Stimulated activated CD4-positive, alpha-beta T cell treated with anti-CD3 and anti-CD28 coated beads, Interleukin-4, amount 100 ng/mL, for 24 hours (primary cell): ENCODE measurements at regions not wholly inside any gene's neighbourhood (a gene's known extent, or its start where the extent isn't known, plus 50 kb on each side); places are given as distances from the start of the nearest gene placed in this dataset.
"Not testable (repeated sequence)": the region's sequence is repeated elsewhere in the genome, so short reads cannot be mapped to it uniquely, and the experiment has no call there.

Source experiments
- DNase-seq: peaks from one replicate; pipeline ENCODE4 v3.0.0-alpha.2; 2020

DNA sequence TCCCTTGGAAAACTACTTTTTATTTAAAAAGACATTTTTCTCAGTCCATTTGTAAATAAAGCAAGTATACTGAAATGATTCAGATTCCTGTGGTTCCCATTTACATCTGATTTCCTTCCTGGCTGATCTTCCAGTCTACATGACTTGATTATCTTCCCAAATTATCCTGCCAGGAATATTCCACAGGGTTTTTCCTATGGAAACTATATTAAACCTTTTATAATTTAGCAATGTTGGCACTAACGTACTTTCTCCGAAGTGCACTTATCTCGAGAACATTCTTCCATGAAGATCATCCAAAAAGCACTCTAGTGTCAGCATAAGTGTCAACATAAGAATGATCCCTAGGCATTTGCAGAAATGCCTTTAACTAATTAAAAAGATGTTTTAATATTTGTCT is 347.7 kb upstream of the KIF2B start:
- no peak for DNase-seq

DNA sequence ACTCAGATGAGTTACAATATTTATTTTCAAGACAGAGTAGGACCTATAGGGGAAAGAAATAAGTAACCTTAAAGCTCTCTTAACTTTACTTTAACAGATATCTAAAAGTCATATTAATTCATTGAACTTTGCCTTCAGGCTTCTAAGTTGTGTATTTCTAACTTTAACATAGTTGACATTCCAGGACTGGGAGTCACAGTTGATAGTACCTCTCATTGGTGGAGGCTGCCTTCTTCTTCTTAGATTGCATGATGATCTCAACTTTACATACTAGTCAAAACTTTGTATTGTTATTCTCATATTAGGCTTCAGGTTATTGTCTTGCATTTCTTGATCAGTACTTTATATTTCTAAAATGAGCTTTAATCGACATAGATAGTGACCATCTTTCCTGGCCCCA is 350.1 kb upstream of the KIF2B start:
- no peak for DNase-seq

DNA sequence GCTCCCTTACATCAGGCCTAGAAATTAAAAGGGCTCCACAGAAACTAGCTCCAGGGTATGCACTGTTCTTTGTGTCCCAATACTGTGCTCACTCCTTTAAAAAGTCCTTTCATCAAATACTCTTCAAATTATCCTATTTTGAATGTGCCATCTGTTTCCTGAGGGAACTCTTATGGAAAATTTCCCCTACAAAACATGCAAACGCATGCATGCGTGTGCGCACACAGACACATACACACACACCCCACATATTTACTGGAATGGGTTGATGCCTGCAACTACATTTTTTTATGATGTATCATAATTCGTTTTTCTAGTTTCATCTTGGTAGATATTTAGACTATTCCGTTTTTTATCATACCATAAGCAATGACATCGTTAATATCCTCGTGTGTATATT is 351.2 kb upstream of the KIF2B start:
- DNase-seq: no peak

DNA sequence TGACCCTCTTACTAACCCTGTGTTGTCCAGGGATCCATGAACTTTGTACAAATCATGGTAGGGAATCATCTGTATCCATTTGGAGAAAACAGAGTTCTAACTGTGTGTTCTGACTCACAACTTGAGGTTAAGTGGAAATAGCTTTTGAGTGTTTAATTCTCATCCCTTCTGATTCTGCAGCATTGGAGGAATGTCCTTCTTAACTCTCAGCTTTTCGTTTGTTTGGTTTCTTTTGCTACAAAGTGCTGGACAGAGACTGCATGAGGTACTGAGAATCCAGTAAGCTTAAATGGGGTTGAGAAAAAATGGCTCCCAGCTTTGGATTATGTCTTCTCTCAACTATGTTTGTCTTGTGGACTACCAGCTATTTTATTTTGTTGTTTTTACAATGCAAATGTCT is 352.1 kb upstream of the KIF2B start:
- DNase-seq: no peak

DNA sequence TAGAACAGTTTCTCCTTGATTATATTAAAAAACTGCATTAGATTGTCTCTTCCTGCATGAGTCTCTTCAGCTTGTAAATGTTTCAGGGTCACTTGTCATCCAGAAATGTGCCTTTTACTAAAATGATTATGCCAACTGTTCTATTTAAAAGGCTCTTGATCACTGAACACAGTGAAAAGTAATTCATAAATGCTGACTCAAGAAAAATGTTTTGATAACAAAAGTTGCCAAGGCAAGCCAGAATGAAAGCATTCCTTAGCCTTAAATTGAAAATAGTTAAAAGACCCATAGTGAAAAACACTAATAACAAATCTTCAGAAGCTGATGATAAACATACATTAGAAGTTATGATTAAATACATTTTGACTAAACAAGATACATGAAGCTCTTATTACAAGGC is 356.0 kb upstream of the KIF2B start:
- no peak for DNase-seq

DNA sequence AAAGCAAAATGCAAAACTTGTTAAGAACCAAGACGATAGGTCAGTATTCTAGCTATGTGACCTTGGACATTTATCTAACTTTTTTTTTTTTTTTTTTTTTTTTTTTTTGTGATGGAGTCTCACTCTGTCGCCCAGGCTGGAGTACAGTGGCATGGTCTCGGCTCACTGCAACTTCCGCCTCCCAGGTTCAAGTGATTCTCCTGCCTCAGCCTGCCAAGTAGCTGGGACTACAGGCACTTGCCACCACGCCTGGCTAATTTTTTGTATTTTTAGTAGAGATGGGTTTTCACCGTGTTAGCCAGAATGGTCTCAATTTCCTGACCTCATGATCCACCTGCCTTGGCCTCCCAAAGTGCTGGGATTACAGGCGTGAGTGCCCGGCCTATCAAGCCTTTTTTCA is 358.3 kb upstream of the KIF2B start:
- not testable (repeated sequence) for DNase-seq

DNA sequence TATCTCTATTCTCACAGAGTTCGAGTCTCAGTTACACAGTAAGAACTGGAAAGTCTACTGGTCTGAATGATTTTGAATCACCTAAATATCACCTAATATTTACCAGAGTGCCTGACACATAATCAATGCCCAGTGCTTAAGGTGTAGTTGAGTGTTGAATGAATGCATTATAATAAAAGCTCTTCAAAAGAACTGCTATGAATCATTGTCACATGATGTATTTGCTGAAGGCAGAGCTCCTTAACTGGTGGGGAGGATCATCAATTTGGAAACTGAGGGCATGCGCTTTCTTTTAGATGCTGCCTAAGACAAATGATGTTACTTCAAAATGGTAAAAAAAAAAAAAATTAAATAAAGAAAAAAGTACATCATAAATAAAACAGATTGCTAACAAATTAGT is 359.4 kb upstream of the KIF2B start:
- DNase-seq: no peak

DNA sequence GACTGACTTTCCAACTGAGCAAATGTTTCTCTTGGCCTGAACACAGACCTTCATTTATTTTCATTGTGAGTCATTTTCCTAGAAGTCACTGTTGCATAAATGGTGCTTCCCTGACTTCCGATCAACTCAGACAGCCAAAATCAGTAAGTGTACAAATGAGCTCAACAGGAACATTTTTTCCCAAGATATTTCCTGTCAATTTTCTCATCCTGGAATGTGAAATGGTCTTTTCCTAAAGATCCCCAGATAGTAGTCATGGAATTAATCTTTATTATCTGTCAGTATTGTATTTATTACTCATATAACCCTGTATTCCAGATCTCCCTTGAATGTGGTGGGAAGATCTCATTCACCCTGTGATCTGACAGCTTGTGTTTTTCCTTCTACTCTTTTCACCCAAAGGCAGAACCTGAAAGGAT is 360.3 kb upstream of the KIF2B start:
- DNase-seq: no peak

DNA sequence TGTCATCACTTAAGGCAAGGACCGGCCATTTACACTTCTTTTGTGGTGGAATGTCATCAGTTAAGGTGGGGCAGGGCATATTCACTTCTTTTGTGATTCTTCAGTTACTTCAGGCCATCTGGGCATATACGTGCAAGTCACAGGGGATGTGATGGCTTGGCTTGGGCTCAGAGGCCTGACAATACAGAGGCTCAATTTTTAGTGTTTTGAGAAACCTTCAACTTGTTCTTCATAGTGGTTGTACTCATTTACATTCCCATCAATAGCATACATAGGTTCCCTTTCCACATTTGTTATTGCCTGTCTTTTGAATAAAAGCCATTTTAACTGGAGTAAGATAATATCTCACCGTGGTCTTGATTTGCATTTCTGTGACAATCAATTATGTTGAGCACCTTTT is 366.8 kb upstream of the KIF2B start:
- DNase-seq: not testable (repeated sequence)

DNA sequence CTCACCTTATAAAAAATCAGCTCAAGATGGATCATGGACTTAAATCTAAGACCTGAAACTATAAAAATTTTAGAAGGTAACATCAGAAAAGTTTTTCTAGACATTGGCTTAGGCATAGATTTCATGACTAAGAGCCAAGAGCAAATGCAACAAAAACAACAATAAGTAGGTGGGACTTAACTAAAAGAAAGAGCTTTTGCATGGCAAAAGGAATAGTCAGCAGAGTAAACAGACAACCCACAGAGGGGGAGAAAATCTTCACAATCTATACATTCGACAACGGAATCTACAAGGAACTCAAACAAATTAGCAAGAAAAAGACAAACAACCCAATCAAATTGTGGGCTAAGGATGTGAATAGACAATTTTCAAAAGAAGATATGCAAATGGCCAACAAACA is 368.4 kb upstream of the KIF2B start:
- no peak for DNase-seq

DNA sequence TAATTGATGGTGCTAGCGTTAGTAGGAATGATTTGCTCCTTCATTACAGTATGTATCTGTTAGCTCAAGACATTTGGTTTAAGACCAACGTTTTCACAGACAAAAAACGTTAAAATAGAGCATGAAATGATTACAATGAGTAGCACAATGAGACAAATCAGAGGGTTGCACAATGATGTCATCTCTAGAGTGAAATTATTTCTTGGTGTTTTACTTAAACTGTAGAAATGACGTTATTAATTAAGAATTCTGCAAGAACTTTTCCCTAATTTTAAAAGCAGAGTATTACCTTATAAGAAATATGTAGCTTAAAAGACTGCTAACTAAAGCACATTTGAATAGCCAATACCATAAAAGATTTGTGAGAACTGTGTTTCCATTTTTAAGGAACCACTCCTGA is 373.4 kb upstream of the KIF2B start:
- no peak for DNase-seq

DNA sequence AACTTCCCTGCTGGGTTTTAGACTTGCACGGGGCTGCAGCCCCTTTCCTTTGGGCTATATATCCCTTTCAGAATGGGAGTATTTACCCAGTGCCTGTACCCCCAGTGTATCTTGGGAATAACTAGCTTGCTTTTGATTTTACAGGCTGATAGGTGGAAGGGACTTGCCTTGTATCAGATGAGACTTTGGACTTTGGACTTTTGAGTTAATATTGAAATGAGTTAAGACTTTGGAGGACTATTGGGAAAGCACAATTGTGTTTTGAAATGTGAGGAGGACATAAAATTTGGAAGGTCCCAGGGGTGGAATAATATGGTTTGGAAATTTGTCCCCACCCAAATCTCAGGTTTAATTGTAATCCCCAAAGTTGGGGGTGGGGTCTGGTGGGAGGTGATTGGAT is 393.8 kb upstream of the KIF2B start:
- no peak for DNase-seq

DNA sequence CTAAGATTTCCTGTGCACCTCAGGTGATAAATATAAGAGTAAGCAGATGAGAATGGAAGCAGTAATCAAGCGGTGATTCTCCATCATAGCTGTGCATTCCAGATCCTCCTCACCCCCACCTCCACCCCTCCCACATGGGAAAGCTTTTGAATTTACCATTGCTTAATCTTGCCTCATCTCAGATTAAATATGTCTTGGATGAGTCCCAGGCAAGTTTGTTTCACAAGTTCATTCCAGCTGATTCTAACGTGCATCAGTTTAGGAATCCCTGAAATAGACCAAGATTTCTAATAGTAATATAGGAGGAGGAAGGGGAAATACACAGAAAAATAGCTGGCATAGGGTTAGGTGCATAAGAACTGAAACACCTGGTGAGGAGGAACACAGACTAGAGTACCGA is 396.2 kb upstream of the KIF2B start:
- DNase-seq: no peak

DNA sequence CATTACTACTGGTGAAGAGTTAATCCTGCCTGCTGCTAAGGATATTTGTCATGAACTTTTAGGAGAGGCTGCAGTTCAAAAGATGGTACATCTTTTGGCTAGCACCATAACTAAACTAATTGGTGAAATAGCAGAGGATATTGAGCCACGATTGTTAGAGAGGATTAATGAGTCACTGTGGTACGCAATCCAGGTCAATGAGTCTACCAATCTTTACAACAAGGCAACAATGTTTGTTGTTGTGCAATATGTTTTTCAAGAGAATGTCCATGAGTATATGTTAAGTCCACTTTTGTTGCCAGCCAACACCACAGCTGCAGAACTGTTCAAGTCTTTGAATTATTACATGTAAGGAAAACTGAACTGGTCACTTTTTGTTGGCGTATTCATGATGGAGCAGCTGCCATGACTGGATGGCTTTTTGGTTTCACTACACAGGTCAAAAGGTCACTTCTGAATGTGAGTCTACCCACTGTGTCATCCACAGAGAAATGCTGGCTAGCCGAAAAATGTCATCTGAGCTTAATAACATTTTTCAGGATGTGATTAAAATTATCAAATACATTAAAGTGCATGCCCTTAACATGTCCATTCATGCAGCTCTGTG is 402.6 kb upstream of the KIF2B start:
- DNase-seq: no peak

DNA sequence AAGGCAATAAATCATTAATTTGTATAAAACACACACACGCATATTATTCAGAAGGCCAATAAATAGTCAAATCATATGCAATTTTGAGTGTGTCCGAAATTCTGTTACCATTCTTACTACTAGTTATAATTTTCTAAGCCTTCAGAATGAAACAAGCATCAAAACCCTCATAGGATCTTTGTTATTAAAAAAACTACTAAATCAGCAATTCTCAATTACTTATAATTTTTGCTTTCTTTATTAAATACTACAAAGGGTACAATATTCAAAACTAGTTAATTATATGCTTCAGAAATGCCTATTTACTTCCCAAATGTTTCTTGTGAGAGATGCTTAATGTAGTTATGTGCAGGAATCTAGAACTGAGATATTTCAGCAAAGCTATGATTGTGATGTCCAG is 413.1 kb upstream of the KIF2B start:
- DNase-seq: no peak

DNA sequence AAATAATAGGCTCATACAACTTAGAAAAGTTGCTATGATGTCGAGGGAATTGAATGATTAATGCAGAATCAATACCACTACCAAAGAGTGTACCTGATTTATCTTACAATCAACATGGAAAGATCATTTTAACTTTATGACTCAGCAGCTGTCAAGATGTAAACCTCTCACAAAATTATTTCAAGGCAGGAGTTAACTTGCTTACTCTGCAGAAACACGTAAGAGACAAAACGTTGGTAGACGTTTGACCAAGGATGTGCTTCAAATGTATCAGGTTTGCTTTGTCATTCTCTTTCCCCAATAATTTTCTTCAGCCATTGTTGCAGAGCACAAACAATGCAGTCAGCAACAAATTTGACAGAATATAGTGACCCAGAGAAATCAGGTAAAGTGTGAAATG is 415.8 kb upstream of the KIF2B start:
- no peak for DNase-seq

DNA sequence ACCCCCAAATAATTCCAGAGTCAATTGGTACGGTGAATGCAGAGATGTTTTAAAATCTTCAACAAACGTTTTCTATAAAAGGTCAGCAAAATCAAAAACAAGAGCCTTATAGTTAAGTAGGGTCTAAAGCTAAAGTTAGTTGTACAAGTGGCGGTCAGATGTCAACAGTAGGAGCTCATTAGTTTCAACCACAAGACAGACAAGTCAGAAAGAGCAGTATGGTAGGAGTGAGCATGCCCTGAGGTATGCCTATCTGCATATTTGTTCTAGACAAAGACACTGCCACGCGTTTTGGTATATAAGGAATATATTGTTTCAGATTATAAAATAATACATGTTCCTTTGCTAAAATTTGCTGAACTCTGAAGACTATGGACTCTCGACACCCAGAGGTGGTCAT is 431.5 kb upstream of the KIF2B start:
- DNase-seq: no peak

DNA sequence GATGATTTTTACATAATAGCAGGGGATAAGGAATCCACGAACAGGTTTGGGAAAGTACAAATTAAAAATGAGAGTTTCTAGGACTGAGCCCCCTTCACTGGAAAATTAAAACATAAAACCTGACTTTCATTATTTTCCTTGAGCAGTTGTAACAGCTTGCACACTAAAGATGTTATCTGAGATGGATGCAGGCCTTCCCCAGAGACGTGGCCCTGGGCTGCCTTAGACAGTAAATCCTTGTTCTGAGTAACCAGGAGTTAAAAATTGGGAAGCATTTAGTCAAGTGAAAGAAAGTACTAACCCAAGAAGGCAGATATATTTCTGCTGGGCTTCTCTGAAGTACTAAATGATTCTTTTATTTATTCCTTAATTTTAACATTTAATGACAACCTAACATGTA is 432.2 kb upstream of the KIF2B start:
- no peak for DNase-seq

DNA sequence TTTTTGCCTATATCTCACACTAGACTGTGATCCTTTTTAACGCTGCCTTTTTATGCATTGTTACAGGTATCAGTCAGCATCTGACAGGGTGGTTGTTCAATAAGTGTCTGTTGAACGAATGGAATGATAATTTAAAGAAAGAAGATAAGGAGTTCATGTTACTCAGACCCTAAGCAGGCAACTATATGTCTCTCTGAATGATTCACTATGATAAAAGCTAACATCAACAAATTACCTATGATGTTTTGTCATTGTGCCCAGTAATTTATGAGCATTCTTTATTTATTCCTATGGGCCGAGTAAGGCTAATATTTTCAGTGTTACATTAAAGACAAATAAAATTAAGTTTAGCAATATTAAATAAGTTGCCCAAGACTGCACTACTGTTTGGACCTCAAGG is 435.0 kb upstream of the KIF2B start:
- DNase-seq: no peak

DNA sequence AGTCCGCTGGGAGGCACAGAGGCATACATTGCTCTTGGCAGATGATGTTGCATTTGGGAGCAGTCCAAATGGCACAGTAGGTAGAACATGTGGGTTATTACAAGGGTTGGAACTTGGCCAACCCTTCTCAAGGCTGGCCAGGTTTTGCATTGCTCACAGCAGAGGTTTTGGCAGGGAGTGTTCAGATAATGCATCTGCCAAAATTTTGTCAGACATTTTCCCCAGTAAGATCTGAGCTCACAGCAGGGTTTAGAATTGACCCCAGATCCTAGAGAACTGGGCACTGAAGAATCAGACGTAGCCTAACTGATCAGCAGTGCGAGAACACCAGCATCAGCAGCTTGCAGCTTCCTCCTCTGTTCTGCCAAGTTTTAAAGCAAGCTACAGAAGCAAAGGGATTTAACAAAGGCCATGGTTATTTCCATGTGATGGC is 468.8 kb upstream of the KIF2B start:
- no peak for DNase-seq

DNA sequence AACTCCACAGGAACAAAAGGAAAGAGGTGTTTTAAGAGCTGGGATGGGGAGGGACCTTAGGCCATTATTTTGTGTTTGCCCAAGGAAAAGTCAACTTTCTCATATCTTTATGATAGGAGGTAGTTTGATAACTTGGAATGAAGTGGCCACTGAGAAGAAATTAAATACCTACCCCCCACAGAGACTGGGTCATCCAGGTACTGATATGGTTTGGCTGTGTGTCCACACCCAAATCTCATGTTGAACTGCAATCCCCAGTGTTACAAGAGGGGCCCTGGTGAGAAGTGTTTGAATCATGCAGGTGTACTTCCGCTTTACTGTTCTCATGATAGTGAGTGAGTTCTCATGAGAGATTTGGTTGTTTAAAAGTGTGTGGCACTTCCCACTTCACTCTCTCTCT is 477.9 kb upstream of the KIF2B start:
- no peak for DNase-seq

DNA sequence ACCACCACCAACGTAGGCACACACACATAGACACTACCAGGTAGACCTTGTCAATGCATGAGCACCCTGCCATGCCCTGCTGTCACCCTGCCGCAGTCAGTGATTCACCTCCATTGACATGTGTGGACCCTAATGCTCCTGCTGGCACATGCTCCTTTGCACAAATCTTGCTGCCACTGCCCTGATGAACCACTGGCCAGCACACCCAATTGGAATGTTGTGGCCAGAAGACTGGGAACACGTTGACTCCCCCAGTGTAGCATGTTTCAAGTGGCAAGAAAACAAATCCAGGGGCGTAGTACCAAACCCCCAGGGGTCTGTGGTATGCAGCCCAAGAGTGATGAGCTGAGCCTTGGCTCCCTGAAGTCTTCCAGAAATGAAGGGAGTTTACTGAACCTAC is 486.4 kb upstream of the KIF2B start:
- DNase-seq: no peak

DNA sequence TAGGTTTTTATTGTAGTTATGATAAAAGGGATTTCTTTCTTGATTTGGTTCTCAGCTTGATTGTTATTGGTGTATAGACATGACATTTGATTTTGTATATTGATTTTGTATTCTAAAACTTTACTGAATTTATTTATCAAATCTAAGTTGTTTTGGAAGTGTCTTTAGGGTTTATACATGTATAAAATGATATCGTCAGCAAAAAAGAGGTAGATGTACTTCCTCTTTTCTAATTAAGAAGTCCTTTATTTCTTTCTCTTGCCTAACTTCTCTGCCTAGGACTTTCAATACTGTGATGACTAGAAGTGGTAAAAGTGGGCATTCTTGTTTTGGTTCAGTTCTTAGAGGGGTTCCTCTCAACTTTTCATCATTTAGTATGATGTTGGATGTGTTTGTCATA is 487.3 kb upstream of the KIF2B start:
- DNase-seq: no peak

DNA sequence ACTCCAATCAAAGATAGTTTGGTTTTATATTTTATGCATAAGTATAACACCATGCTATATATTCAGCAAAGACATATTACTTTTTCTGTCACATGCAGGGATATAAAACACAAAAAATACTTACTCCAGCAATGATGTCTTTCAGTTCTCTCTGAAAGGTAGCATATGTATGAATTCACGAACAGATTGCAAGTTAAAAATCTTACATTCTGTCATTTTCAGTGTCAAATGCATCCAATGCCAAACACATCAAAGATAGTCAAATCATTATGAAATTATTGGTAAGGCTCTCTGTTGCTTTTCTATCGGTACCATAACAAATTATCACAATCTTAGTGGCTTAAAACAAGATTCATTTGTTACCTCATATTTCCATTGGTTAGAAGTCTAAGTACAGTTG is 492.0 kb upstream of the KIF2B start:
- no peak for DNase-seq

DNA sequence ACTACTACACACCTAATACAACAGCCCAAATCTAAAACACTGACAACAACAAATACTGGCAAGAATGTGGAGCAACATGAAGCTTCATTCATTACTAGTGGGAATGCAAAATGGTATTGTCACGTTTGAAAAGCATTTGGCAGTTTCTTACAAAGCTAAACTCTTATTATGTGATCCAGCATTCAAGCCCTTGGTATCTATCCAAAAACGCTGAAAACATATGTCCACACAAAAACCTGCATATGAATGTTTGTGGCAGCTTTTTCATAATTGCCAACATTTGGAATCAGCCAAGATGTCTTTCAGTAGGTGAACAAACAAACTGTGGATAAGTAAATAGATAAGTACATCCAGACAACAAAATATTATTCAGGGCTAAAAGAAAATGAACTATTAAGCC is 501.1 kb upstream of the KIF2B start:
- no peak for DNase-seq

DNA sequence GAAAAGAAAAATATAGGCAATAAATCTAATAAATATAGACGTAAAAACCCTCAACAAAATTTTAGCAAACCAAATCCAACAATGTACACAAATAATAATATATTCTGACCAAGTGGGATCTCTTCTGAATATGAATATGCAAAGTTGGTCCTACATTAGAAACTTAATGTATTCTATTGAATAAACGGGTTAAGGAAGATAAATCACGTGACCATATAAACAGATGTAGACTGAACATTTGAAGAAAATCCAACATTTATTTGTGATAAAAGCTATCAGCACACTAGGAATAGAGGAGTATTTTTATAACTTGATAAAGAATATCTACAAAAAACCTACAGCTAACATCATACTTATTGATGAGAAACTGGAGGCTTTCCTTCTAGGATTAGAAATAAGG is 502.8 kb upstream of the KIF2B start:
- DNase-seq: no peak
